WTC11 (cell line): ENCODE measurements at regions not wholly inside any gene's neighbourhood (a gene's known extent, or its start where the extent isn't known, plus 50 kb on each side); places are given as distances from the start of the nearest gene placed in this dataset.

Experiments used
- ATAC-seq: fragments of 200-7000 bp; cut with Tn5 transposase; 2 replicates; pipeline ENCODE4 v1.10.0; 2021; ENCODE audit warnings: mild to moderate bottlenecking, moderate library complexity
- CTCF ChIA-PET: fragments of 300-600 bp; sonication (Branson Sonifier 250); formaldehyde crosslinking; loops from one replicate; lab custom pipeline; 2021; ENCODE audit warnings: antibody characterized with exemption; lab: Charles Lee
- POLR2A ChIA-PET: fragments of 350-600 bp; sonication (Branson Sonifier 250); formaldehyde crosslinking; loops from one replicate; lab custom pipeline; 2021; ENCODE audit warnings: antibody characterized with exemption; lab: Charles Lee
- DNase-seq: peaks from one replicate; pipeline ENCODE4 v3.0.0; 2021; ENCODE audit warnings: low spot score
- H3K27ac Mint-ChIP-seq: 2 replicates; pipeline ENCODE4 v1.8.0; 2021; ENCODE audit warnings: mixed read lengths
- H3K27me3 Mint-ChIP-seq: 2 replicates; pipeline ENCODE4 v1.8.0; 2021; ENCODE audit warnings: low read depth, mild to moderate bottlenecking, moderate library complexity, mixed read lengths
- H3K36me3 Mint-ChIP-seq: 2 replicates; pipeline ENCODE4 v1.8.0; 2021; ENCODE audit warnings: mixed read lengths
- H3K4me1 Mint-ChIP-seq: 2 replicates; pipeline ENCODE4 v1.8.0; 2022; ENCODE audit warnings: mixed read lengths
- H3K4me3 Mint-ChIP-seq: 2 replicates; pipeline ENCODE4 v1.8.0; 2021; ENCODE audit warnings: mild to moderate bottlenecking, moderate library complexity, mixed read lengths
- H3K9me3 Mint-ChIP-seq: 2 replicates; pipeline ENCODE4 v1.8.0; 2021; ENCODE audit warnings: mixed read lengths
- ARID4B ChIP-seq: sonication (generic); formaldehyde crosslinking; IDR thresholded peaks from 2 replicates; pipeline ENCODE4 v1.8.0; 2023; ENCODE audit warnings: missing genetic modification reagents, mild to moderate bottlenecking, borderline replicate concordance
- CREM ChIP-seq: sonication (generic); formaldehyde crosslinking; IDR thresholded peaks from 2 replicates; pipeline ENCODE4 v1.8.1; 2022; ENCODE audit warnings: mild to moderate bottlenecking, missing genetic modification reagents, moderate library complexity
- GRHL2 ChIP-seq: fragments of 250-450 bp; sonication (Bioruptor Pico); IDR thresholded peaks from 2 replicates; pipeline ENCODE4 v1.8.0; 2022; ENCODE audit warnings: mild to moderate bottlenecking, moderate library complexity; ENCODE audit not compliant: insufficient replicate concordance, severe bottlenecking
- HMGA2 ChIP-seq: fragments of 250-450 bp; sonication (Bioruptor Pico); IDR thresholded peaks from 2 replicates; pipeline ENCODE4 v1.4.0; 2021; ENCODE audit warnings: mild to moderate bottlenecking, moderate library complexity
- NFE2L1 ChIP-seq: sonication (generic); formaldehyde crosslinking; IDR thresholded peaks from 2 replicates; pipeline ENCODE4 v1.8.1; 2023; ENCODE audit warnings: missing genetic modification reagents
- NR3C1 ChIP-seq: sonication (generic); formaldehyde crosslinking; conservative IDR thresholded peaks from 2 replicates; pipeline ENCODE4 v1.8.1; 2023; ENCODE audit warnings: low read depth, mild to moderate bottlenecking, missing genetic modification reagents
- OVOL2 ChIP-seq: fragments of 250-450 bp; sonication (Bioruptor Pico); IDR thresholded peaks from 2 replicates; pipeline ENCODE4 v1.9.0; 2021; ENCODE audit warnings: mild to moderate bottlenecking, borderline replicate concordance
- ZMAT4 ChIP-seq: fragments of 250-450 bp; sonication (Bioruptor Pico); IDR thresholded peaks from 2 replicates; pipeline ENCODE4 v1.9.0; 2021; ENCODE audit warnings: mild to moderate bottlenecking
- ZNF219 ChIP-seq: sonication (generic); formaldehyde crosslinking; IDR thresholded peaks from 2 replicates; pipeline ENCODE4 v1.8.0; 2023; ENCODE audit warnings: missing genetic modification reagents, mild to moderate bottlenecking, borderline replicate concordance
- ZNF232 ChIP-seq: sonication (generic); formaldehyde crosslinking; IDR thresholded peaks from 2 replicates; pipeline ENCODE4 v1.8.0; 2022; ENCODE audit warnings: mild to moderate bottlenecking, missing genetic modification reagents
- ZNF396 ChIP-seq: fragments of 250-450 bp; sonication (Bioruptor Pico); IDR thresholded peaks from 2 replicates; pipeline ENCODE4 v1.8.0; 2021; ENCODE audit warnings: mild to moderate bottlenecking, moderate library complexity, borderline replicate concordance
- ZNF512 ChIP-seq: sonication (generic); formaldehyde crosslinking; IDR thresholded peaks from 2 replicates; pipeline ENCODE4 v1.8.1; 2022; ENCODE audit warnings: missing genetic modification reagents, borderline replicate concordance
- ZNF671 ChIP-seq: fragments of 250-450 bp; sonication (Bioruptor Pico); IDR thresholded peaks from 2 replicates; pipeline ENCODE4 v1.8.0; 2021; ENCODE audit warnings: mild to moderate bottlenecking
- TF ChIP-seq, protein P1 (sequence below): sonication (generic); formaldehyde crosslinking; IDR thresholded peaks from 2 replicates; pipeline ENCODE4 v1.8.0; 2023; ENCODE audit warnings: mild to moderate bottlenecking, missing genetic modification reagents
- TF ChIP-seq, protein P2 (sequence below): sonication (generic); formaldehyde crosslinking; IDR thresholded peaks from 2 replicates; pipeline ENCODE4 v1.8.1; 2023; ENCODE audit warnings: mild to moderate bottlenecking, moderate library complexity, missing genetic modification reagents
- TF ChIP-seq, protein P3 (sequence below): sonication (generic); formaldehyde crosslinking; IDR thresholded peaks from 2 replicates; pipeline ENCODE4 v1.8.1; 2023; ENCODE audit warnings: mild to moderate bottlenecking, missing genetic modification reagents

DNA sequence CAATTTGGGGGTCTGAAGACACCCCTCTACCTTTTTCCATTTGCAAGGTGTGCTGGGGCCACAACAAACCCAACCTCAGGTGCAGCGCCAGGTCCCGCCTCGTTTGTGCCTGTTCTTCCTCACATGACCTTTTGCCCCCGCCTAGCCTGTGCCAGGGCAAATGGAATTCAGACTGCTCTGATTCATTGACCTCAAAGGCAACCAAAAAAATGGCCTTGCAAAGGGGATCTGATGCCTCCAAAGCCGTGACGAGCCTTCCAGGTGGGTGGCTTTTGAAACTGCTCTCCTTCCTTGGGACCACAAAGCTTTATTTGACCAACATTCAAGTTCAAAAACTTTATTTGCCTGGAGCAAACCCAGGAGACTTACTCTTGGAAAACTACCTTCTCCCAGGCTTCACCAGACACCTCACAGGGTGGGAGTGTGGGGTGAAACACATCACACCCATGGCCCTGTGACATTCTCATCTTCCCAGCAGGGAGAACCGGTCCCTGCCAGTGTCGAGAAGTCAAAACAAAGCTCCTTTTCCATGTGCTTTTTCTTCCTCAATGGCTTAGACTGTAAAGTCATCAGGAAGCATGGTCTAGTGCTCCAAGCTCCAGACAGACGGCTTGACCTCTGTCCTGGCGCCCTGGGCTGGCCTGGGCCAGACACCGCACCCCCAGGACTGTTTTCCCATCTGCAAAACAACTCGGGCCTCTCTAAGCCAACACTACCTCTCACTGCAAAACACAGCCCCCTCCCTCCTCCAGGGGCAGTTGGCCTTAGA is 103.9 kb upstream of the HES1 start (continued):
- TF ChIP-seq, protein P1, sequence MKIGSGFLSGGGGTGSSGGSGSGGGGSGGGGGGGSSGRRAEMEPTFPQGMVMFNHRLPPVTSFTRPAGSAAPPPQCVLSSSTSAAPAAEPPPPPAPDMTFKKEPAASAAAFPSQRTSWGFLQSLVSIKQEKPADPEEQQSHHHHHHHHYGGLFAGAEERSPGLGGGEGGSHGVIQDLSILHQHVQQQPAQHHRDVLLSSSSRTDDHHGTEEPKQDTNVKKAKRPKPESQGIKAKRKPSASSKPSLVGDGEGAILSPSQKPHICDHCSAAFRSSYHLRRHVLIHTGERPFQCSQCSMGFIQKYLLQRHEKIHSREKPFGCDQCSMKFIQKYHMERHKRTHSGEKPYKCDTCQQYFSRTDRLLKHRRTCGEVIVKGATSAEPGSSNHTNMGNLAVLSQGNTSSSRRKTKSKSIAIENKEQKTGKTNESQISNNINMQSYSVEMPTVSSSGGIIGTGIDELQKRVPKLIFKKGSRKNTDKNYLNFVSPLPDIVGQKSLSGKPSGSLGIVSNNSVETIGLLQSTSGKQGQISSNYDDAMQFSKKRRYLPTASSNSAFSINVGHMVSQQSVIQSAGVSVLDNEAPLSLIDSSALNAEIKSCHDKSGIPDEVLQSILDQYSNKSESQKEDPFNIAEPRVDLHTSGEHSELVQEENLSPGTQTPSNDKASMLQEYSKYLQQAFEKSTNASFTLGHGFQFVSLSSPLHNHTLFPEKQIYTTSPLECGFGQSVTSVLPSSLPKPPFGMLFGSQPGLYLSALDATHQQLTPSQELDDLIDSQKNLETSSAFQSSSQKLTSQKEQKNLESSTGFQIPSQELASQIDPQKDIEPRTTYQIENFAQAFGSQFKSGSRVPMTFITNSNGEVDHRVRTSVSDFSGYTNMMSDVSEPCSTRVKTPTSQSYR (CRISPR knock-in tag) = no peak
- no peak for TF ChIP-seq ZNF232 (CRISPR knock-in tag)
- no peak for TF ChIP-seq HMGA2 (CRISPR knock-in tag)
- no peak for TF ChIP-seq ZNF512 (CRISPR knock-in tag)
- TF ChIP-seq ZMAT4 (CRISPR knock-in tag) = no peak
- TF ChIP-seq, protein P2, sequence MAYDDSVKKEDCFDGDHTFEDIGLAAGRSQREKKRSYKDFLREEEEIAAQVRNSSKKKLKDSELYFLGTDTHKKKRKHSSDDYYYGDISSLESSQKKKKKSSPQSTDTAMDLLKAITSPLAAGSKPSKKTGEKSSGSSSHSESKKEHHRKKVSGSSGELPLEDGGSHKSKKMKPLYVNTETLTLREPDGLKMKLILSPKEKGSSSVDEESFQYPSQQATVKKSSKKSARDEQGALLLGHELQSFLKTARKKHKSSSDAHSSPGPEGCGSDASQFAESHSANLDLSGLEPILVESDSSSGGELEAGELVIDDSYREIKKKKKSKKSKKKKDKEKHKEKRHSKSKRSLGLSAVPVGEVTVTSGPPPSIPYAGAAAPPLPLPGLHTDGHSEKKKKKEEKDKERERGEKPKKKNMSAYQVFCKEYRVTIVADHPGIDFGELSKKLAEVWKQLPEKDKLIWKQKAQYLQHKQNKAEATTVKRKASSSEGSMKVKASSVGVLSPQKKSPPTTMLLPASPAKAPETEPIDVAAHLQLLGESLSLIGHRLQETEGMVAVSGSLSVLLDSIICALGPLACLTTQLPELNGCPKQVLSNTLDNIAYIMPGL (CRISPR knock-in tag) = no peak
- TF ChIP-seq CREM = no peak
- TF ChIP-seq NFE2L1 (CRISPR knock-in tag) = no peak

- Mint-ChIP-seq H3K9me3 (peaks cover 7% of the 10 kb centered on the region), H3K4me3 (no peak overlapping the region), H3K4me1 (peaks cover 29% of the 10 kb centered on the region), H3K27me3 (peaks cover 11% of the 10 kb centered on the region; the same call in 1 of the 2 replicates), H3K27ac (no peak overlapping the region), H3K36me3 (no peaks in the 10 kb centered on the region)
- TF ChIP-seq ZNF671 (CRISPR knock-in tag) = no peak
- TF ChIP-seq NR3C1 = no peak
- TF ChIP-seq ARID4B (CRISPR knock-in tag) = no peak
- no peak for TF ChIP-seq OVOL2
- no peak for TF ChIP-seq ZNF219 (CRISPR knock-in tag)
- TF ChIP-seq, protein P3, sequence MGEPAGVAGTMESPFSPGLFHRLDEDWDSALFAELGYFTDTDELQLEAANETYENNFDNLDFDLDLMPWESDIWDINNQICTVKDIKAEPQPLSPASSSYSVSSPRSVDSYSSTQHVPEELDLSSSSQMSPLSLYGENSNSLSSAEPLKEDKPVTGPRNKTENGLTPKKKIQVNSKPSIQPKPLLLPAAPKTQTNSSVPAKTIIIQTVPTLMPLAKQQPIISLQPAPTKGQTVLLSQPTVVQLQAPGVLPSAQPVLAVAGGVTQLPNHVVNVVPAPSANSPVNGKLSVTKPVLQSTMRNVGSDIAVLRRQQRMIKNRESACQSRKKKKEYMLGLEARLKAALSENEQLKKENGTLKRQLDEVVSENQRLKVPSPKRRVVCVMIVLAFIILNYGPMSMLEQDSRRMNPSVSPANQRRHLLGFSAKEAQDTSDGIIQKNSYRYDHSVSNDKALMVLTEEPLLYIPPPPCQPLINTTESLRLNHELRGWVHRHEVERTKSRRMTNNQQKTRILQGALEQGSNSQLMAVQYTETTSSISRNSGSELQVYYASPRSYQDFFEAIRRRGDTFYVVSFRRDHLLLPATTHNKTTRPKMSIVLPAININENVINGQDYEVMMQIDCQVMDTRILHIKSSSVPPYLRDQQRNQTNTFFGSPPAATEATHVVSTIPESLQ = no peak
- no peak for TF ChIP-seq GRHL2 (CRISPR knock-in tag)
- TF ChIP-seq ZNF396 (CRISPR knock-in tag) = no peak
- ChIA-PET POLR2A (interaction anchor here (0.7 kb wide), 1 partner anchor 42 kb away, joined by 5 read pairs; no protein-coding TSS in a partner anchor), CTCF (interaction anchor here (1.0 to 1.9 kb wide), 2 partner anchors 252 to 283 kb away, joined by 3 to 8 read pairs; no protein-coding TSS in a partner anchor)
- DNase-seq (no peak), ATAC-seq (peak; percentile 31)
Observed at GRCh38 chr3:194032828-194033435, 103.0 kb upstream of the HES1 start.
